ENCODE measurements at regions not wholly inside any gene's neighbourhood (a gene's known extent, or its start where the extent isn't known, plus 50 kb on each side); places are given as distances from the start of the nearest gene placed in this dataset.

DNA sequence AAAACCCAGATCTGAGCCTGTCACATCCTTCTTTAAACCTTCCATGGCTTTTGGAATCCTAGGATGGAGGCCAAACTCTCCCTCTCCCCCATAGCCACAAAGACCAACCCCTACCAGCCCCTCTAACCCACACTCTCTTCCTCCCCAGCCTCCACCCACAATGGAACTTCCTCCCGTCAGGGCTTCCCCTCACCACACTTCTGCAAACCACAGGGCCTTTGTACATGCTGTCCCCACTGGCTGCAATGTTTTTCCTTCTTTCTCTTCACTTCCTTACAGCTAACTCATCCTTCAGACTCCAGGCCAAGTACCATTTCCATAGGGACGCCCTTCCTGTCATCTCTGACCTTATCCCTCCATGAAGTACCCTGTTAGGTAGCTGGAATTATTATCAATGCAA lies 393.5 kb downstream of the MN1 start:
- H3K27me3 Mint-ChIP-seq (ENCODE audit: low read depth), result peaks cover 11% of the 10 kb centered on the region
- H4K8ac ChIP-seq (replicated peaks; ENCODE audit: insufficient read length, low read depth, low read length), result no peak overlapping the region

More for the DNA sequence above, 393.5 kb downstream of the MN1 start:
- no peak overlapping the region for H2BK12ac ChIP-seq (ENCODE audit: insufficient read length, low read depth, low read length)
- H2AK5ac ChIP-seq (ENCODE audit: insufficient read length, low read length), result no peak overlapping the region
- H2BK5ac ChIP-seq (ENCODE audit: insufficient read length, low read length), result no peak overlapping the region
- peaks cover 3% of the 10 kb centered on the region; the same call in 1 of the 2 replicates for H3K4me1 ChIP-seq (ENCODE audit: insufficient read depth, low read length)
- H4K20me1 ChIP-seq (ENCODE audit: control insufficient read depth, insufficient read depth, insufficient read length), result no peaks in the 10 kb centered on the region
- H3K36me3 Mint-ChIP-seq (ENCODE audit: insufficient read depth in 1 of 3, low read depth in 3 of 3), result no peaks in the 10 kb centered on the region
- H3K14ac ChIP-seq (ENCODE audit: insufficient read depth, low read length), result no peak overlapping the region
- no peak for TF ChIP-seq CTCF (conservative IDR thresholded peaks at IDR 0.05)
- no peaks in the 10 kb centered on the region for H3K79me2 ChIP-seq (ENCODE audit: insufficient read depth, low read length)
- no peak overlapping the region for H2AFZ ChIP-seq (ENCODE audit: low read length)
- H3K4me2 ChIP-seq (ENCODE audit: insufficient read depth, insufficient read length, low read length), result no peak overlapping the region
- H2BK120ac ChIP-seq (ENCODE audit: low read depth, low read length, poor library complexity, severe bottlenecking), result no peak overlapping the region
- no peak for DNase-seq
- H3K18ac ChIP-seq (ENCODE audit: insufficient read length, low read depth, low read length), result no peak overlapping the region
- H2BK15ac ChIP-seq (ENCODE audit: low read depth, low read length), result no peak overlapping the region
- H4K5ac ChIP-seq (ENCODE audit: insufficient read length, low read depth, low read length), result no peak overlapping the region
- H3K9me3 Mint-ChIP-seq, result peaks cover 0 to 4% of the 10 kb centered on the region in 2 experiments; a peak in 1 of 5 replicates
- H3K79me1 ChIP-seq (ENCODE audit: insufficient read depth, low read depth, low read length, poor library complexity, severe bottlenecking), result no peaks in the 10 kb centered on the region
- no peak overlapping the region for H3K4ac ChIP-seq (ENCODE audit: low read depth, low read length)
- no peaks in the 10 kb centered on the region for H3K9me3 ChIP-seq (ENCODE audit: control insufficient read depth, low read depth, low read length)
- no peaks in the 10 kb centered on the region for H3K27me3 ChIP-seq (ENCODE audit: insufficient read depth, low read length)
- H2BK20ac ChIP-seq (ENCODE audit: low read depth, low read length, poor library complexity, severe bottlenecking), result no peak overlapping the region
- H3K9ac ChIP-seq (ENCODE audit: extremely low read depth, insufficient read length, low read length), result no peak overlapping the region
- H3K27ac ChIP-seq (ENCODE audit: insufficient read length, low read depth, low read length), result no peak overlapping the region
- H3K23me2 ChIP-seq (ENCODE audit: insufficient read length, low read depth, low read length, poor library complexity, severe bottlenecking), result no peaks in the 10 kb centered on the region
- no peak overlapping the region for H4K91ac ChIP-seq (ENCODE audit: insufficient read length, low read depth, low read length)
- no peak overlapping the region for H3K4me3 Mint-ChIP-seq
- no peak overlapping the region for H3K27ac Mint-ChIP-seq
- no CpG with 5 or more reads among the region's 2 CpGs for WGBS (ENCODE audit: extremely low coverage, insufficient read length, low lambda C conversion rate)
- no peak overlapping the region for H3K23ac ChIP-seq (ENCODE audit: insufficient read length, low read depth, low read length)
- no peak overlapping the region for H3K56ac ChIP-seq (ENCODE audit: insufficient read length, low read depth, low read length)
- no peak overlapping the region for H3T11ph ChIP-seq (ENCODE audit: low read length)
- H3K4me1 Mint-ChIP-seq, result peaks cover 9 to 15% of the 10 kb centered on the region in 2 experiments
